ENCODE measurements at regions not wholly inside any gene's neighbourhood (a gene's known extent, or its start where the extent isn't known, plus 50 kb on each side); places are given as distances from the start of the nearest gene placed in this dataset.
A peak's percentile ranks its signal among the peaks of the same experiment; 100 is the strongest.
"Not testable (repeated sequence)": the region's sequence is repeated elsewhere in the genome, so short reads cannot be mapped to it uniquely, and the experiment has no call there.

DNA sequence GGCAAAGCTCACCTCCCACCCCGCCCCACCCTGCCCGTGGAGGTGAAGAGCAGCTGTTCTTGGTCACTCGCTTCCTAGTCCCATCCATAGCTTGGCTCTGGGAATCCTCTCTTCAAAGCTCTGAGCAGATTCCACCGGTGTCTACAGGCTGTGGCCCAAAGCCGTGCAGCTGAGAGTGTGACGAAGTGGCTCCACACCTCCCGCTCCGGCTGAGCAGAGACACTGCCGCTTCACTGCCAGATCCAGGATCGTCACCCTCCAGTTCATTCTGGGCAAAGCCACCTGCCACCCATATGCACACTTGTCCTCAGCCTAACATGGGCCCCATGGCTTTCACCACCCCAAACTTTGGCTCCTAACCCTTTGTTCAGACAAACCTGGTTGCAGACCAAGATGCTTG is 532.9 kb upstream of the B3GAT1 start:
- no peak overlapping the region for H3K4me3 ChIP-seq (replicated peaks in 1 of 3)
- no peaks in the 10 kb centered on the region for H3K36me3 ChIP-seq
- WGBS, 2 donors: 45 to 49% methylated on average over 10 of the region's 10 CpGs
- intact Hi-C loops (cut with DNase I): no loop called here
- H3K4me1 ChIP-seq: peaks cover 62 to 76% of the 10 kb centered on the region in 2 donors
- no peaks in the 10 kb centered on the region for H3K27me3 ChIP-seq
- TF ChIP-seq CTCF (IDR thresholded peaks at IDR 0.05) (no peak), POLR2A (IDR thresholded peaks at IDR 0.05) (no peak)
- DNase-seq: peak; percentile 89 to 95
- no peaks in the 10 kb centered on the region for H3K9me3 ChIP-seq
- peak overlapping the region; percentile 87 to 93 (median 91) for H3K27ac ChIP-seq

- Histone ChIP-seq H3K27ac (peak overlapping the region; percentile 87 to 93 (median 91)), H3K9me3 (no peaks in the 10 kb centered on the region), H3K4me3 (replicated peaks in 1 of 3) (no peak overlapping the region), H3K27me3 (no peaks in the 10 kb centered on the region), H3K36me3 (no peaks in the 10 kb centered on the region), H3K4me1 (peaks cover 54 to 73% of the 10 kb centered on the region in 2 donors)
- DNase-seq: no peak
- TF ChIP-seq POLR2A (IDR thresholded peaks at IDR 0.05): no peak
- TF ChIP-seq CTCF (IDR thresholded peaks at IDR 0.05): no peak
- 82 to 94% methylated on average over 5 of the region's 5 CpGs for WGBS, 2 donors
- intact Hi-C loops (cut with DNase I): no loop called here
Observed at GRCh38 chr11:134944131-134944530, 532.1 kb upstream of the B3GAT1 start.

- Histone ChIP-seq H3K27ac (peak overlapping the region; percentile 87 to 93 (median 91)), H3K4me1 (peaks cover 50 to 72% of the 10 kb centered on the region in 2 donors), H3K27me3 (no peaks in the 10 kb centered on the region), H3K9me3 (no peaks in the 10 kb centered on the region), H3K36me3 (no peaks in the 10 kb centered on the region), H3K4me3 (replicated peaks in 1 of 3) (no peak overlapping the region)
- no peak for DNase-seq
- intact Hi-C loops (cut with DNase I): no loop called here
- WGBS, 2 donors: 94 to 98% methylated on average over 6 of the region's 6 CpGs
- no peak for TF ChIP-seq CTCF (IDR thresholded peaks at IDR 0.05)
- no peak for TF ChIP-seq POLR2A (IDR thresholded peaks at IDR 0.05)
Observed at GRCh38 chr11:134943544-134943943, 531.5 kb upstream of the B3GAT1 start.

GRCh38 chr11:134942681-134943080 is 530.6 kb upstream of the B3GAT1 start:
- Histone ChIP-seq H3K36me3 (no peaks in the 10 kb centered on the region), H3K27me3 (no peaks in the 10 kb centered on the region), H3K9me3 (no peaks in the 10 kb centered on the region), H3K27ac (peak overlapping the region; percentile 87 to 93 (median 91)), H3K4me3 (replicated peaks in 1 of 3) (no peak overlapping the region), H3K4me1 (peaks cover 50 to 70% of the 10 kb centered on the region in 2 donors)
- TF ChIP-seq POLR2A (IDR thresholded peaks at IDR 0.05) (no peak), CTCF (IDR thresholded peaks at IDR 0.05) (no peak)
- 58 to 60% methylated on average over 12 of the region's 12 CpGs for WGBS, 2 donors
- DNase-seq: peak in 1 of 2 donors; percentile 43
- intact Hi-C loops (cut with DNase I): no loop called here

- peak; percentile 66 to 82 for DNase-seq
- WGBS, 2 donors: 35 to 45% methylated on average over 14 to 18 of the region's 18 CpGs
Observed at GRCh38 chr11:134941936-134942600, 530.0 kb upstream of the B3GAT1 start.

More at GRCh38 chr11:134941936-134942600, 530.0 kb upstream of the B3GAT1 start:
- H3K27ac ChIP-seq: peak overlapping the region; percentile 77 to 91 (median 89)
- H3K9me3 ChIP-seq; intact Hi-C loops (cut with DNase I); H3K4me3 ChIP-seq (replicated peaks in 1 of 3); H3K27me3 ChIP-seq; H3K36me3 ChIP-seq: not testable (repeated sequence)
- TF ChIP-seq CTCF (IDR thresholded peaks at IDR 0.05): peak in 4 of 6 experiments; percentile 21 to 62 (median 48)
- H3K4me1 ChIP-seq: peaks cover 50 to 68% of the 10 kb centered on the region in 2 donors

All from thyroid gland (tissue), 4 donors.